NT2/D1 (cell line): ENCODE measurements at regions not wholly inside any gene's neighbourhood (a gene's known extent, or its start where the extent isn't known, plus 50 kb on each side); places are given as distances from the start of the nearest gene placed in this dataset.

Source experiments
- SUZ12 ChIP-seq: IDR thresholded peaks from 2 replicates; pipeline ENCODE4 v1.6.1; 2011; ENCODE audit not compliant: insufficient read length, insufficient read depth; ENCODE audit errors: extremely low read depth
- YY1 ChIP-seq: IDR thresholded peaks from 2 replicates; pipeline ENCODE4 v1.6.1; 2011; ENCODE audit not compliant: insufficient read length, insufficient read depth
- ZNF274 ChIP-seq: IDR thresholded peaks from 2 replicates; pipeline ENCODE4 v1.6.1; 2011; ENCODE audit warnings: mild to moderate bottlenecking, low read depth, low read length

DNA sequence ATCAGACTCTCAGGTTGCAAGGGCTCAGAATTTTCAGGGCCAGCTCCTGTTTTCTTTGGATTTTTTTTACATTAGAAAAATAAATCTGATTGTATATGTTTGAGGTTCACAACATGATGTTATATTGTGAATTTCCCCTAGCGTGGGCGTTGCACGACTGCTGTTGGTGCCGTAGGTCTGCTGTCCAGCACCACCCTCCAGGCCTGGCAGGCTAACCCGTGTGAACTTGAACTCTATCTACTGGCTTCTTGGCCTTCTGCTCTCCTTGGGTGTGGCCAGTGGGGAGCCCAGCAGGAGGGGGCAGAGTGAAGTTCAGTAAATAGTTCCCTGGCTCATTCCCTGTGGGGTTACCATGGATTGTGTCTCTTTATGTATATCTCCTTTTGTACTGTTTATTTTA is 80.5 kb upstream of the RORA start:
- TF ChIP-seq SUZ12, result no peak
- TF ChIP-seq ZNF274, result no peak
- no peak for TF ChIP-seq YY1
